ENCODE measurements at regions not wholly inside any gene's neighbourhood (a gene's known extent, or its start where the extent isn't known, plus 50 kb on each side); places are given as distances from the start of the nearest gene placed in this dataset.
A peak's percentile ranks its signal among the peaks of the same experiment; 100 is the strongest.

DNA sequence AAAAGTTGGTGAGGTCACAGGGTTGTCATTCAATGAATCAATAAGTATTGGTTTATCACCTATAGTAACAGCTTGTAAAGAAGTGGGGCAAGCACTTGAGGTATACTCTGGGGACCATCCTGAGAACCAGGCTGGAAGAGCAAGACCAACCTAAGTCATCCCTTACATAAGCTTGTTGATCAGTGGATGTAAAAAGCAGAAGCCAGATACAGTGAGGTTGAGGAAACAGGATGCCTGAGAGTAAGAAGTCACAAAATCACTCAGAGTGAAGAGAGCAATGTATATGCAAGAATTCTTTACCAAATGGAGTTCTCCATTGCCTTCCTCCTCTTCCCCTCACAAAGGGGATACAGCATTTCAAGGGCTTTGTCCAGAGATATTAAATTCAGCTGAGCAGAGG, 76.3 kb upstream of the PACRGL start:
- H3K4me1 Mint-ChIP-seq: peaks cover 48% of the 10 kb centered on the region
- peak overlapping the region; percentile 31 for H3K27ac Mint-ChIP-seq
- TF ChIP-seq, protein P1, sequence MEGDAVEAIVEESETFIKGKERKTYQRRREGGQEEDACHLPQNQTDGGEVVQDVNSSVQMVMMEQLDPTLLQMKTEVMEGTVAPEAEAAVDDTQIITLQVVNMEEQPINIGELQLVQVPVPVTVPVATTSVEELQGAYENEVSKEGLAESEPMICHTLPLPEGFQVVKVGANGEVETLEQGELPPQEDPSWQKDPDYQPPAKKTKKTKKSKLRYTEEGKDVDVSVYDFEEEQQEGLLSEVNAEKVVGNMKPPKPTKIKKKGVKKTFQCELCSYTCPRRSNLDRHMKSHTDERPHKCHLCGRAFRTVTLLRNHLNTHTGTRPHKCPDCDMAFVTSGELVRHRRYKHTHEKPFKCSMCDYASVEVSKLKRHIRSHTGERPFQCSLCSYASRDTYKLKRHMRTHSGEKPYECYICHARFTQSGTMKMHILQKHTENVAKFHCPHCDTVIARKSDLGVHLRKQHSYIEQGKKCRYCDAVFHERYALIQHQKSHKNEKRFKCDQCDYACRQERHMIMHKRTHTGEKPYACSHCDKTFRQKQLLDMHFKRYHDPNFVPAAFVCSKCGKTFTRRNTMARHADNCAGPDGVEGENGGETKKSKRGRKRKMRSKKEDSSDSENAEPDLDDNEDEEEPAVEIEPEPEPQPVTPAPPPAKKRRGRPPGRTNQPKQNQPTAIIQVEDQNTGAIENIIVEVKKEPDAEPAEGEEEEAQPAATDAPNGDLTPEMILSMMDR (IDR thresholded peaks at IDR 0.05; ENCODE audit: unreplicated experiment): no peak
- DNase-seq (ENCODE audit: low spot score in 2 of 2, unreplicated experiment in 2 of 2): no peak
- H3K36me3 Mint-ChIP-seq: peaks cover 9% of the 10 kb centered on the region
- peaks cover 3% of the 10 kb centered on the region for H3K9me3 Mint-ChIP-seq
- H3K27me3 Mint-ChIP-seq (ENCODE audit: low read depth): no peaks in the 10 kb centered on the region
- no peak overlapping the region for H3K4me3 Mint-ChIP-seq

DNA sequence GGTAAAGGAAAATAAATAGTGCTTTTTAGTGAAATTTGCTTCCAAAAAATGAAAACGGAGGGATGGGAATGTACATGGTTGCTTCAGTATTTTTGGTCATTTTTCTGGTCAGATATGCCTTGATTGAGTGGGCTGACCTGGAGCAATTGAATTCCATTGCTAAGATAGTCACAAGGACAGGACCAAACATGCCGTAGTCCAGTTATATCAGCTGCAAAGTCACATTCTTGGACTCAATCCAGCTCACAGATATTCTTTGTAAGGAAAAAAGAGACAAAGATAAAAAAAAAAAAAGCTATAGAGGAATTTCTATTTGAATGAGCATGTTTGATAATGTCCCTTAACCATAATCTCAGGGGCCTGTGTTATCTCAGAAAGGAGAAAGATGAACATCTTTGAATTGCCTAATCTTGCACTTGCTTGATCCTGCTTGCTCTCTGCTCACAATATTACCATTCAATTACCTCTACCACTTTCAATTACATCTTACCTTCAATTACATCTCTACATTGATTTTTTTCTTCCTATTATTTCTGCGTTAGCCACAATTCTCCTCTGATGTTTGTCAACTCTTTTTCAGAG, 75.4 kb upstream of the PACRGL start:
- no peak for DNase-seq (ENCODE audit: low spot score in 2 of 2, unreplicated experiment in 2 of 2)
- H3K36me3 Mint-ChIP-seq: peaks cover 6% of the 10 kb centered on the region
- no peak overlapping the region for H3K4me3 Mint-ChIP-seq
- H3K4me1 Mint-ChIP-seq: peaks cover 48% of the 10 kb centered on the region
- H3K27ac Mint-ChIP-seq: peak overlapping the region; percentile 84
- peaks cover 7% of the 10 kb centered on the region for H3K9me3 Mint-ChIP-seq
- TF ChIP-seq, protein P1 (IDR thresholded peaks at IDR 0.05; ENCODE audit: unreplicated experiment): no peak
- no peaks in the 10 kb centered on the region for H3K27me3 Mint-ChIP-seq (ENCODE audit: low read depth)

DNA sequence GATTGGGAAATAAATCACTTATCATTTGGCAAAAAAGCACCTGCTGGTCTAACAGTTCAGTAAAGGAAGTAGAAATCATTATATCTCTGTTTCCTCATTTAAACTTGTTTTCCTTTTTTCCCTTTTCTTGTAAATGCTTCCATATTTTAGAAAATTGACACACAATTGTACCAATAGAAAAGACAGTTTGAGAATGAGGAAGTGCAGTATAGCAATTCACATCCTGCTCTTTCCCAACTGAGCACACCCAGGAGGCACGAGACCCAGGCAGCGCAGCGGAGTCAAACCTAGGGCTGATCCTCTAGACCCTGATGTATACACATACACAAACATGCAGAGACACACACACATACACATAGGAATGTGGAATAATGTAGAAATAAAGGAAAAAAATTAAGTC, 74.8 kb upstream of the PACRGL start:
- H3K4me3 Mint-ChIP-seq: no peak overlapping the region
- H3K27me3 Mint-ChIP-seq (ENCODE audit: low read depth): no peaks in the 10 kb centered on the region
- no peak for DNase-seq (ENCODE audit: low spot score in 2 of 2, unreplicated experiment in 2 of 2)
- peaks cover 8% of the 10 kb centered on the region for H3K9me3 Mint-ChIP-seq
- TF ChIP-seq, protein P1 (IDR thresholded peaks at IDR 0.05; ENCODE audit: unreplicated experiment): no peak
- peaks cover 3% of the 10 kb centered on the region for H3K36me3 Mint-ChIP-seq
- peak overlapping the region; percentile 84 for H3K27ac Mint-ChIP-seq
- H3K4me1 Mint-ChIP-seq: peaks cover 46% of the 10 kb centered on the region

DNA sequence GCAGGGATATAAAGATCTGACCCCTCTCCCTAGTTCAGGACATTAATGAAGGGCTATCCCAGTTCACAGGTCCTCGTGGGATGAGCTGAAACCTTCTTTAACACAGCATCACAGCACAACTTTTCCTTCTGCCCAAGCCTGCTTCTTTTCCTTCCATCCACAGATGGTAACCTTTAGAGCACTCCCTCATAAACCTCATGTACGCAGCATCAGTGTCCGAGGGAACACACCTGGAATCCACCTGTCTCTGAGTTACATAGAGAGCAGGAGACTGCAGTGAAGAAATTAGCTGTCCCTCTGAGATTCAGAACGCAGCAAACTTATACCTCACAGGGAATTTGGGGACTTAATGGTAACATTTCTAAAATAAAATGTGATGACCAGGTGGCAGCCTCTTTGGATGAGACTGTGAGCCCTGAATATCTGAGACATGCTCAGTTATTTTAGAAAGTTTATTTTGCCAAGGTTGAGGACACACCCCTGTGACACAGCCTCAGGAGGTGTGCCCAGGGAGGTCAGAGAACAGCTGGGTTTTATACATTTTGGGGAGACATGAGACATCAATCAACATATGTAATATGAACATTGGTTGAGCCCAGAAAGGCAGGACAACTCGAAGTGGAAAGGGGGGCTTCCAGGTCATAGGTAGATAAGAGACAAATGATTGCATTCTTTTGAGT, 73.8 kb upstream of the PACRGL start:
- H3K27ac Mint-ChIP-seq: peak overlapping the region; percentile 84
- H3K4me3 Mint-ChIP-seq: no peak overlapping the region
- H3K4me1 Mint-ChIP-seq: peaks cover 41% of the 10 kb centered on the region
- H3K27me3 Mint-ChIP-seq (ENCODE audit: low read depth): no peaks in the 10 kb centered on the region
- peaks cover 2% of the 10 kb centered on the region for H3K36me3 Mint-ChIP-seq
- no peak for DNase-seq (ENCODE audit: low spot score in 2 of 2, unreplicated experiment in 2 of 2)
- TF ChIP-seq, protein P1 (IDR thresholded peaks at IDR 0.05; ENCODE audit: unreplicated experiment): no peak
- H3K9me3 Mint-ChIP-seq: peaks cover 8% of the 10 kb centered on the region

DNA sequence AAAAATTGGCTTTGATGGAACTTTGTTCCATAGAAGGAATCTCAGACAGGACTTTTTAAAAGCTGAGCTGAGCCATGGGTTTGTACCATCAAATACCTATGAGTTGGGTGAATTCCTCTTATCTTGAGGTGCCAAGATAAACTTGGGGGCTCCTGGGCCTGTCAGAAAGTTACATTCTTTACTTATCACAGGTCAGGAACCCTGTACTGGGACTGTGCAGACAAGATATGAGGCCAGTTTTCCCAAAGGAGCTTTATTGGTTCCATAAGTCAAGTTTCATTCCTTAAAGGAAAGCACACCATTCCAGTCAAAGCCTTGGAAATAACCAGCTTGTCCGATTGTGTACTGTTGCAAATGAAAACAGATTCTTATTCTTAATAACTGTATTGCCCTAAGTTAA, 72.4 kb upstream of the PACRGL start:
- TF ChIP-seq, protein P1 (IDR thresholded peaks at IDR 0.05; ENCODE audit: unreplicated experiment): no peak
- Mint-ChIP-seq H3K9me3 (peaks cover 8% of the 10 kb centered on the region), H3K36me3 (peaks cover 2% of the 10 kb centered on the region), H3K27me3 (ENCODE audit: low read depth) (no peaks in the 10 kb centered on the region), H3K4me3 (no peak overlapping the region), H3K4me1 (peaks cover 30% of the 10 kb centered on the region), H3K27ac (no peak overlapping the region)
- DNase-seq (ENCODE audit: low spot score in 2 of 2, unreplicated experiment in 2 of 2): no peak
